HG03439 (cell line): ENCODE measurements at regions not wholly inside any gene's neighbourhood (a gene's known extent, or its start where the extent isn't known, plus 50 kb on each side); places are given as distances from the start of the nearest gene placed in this dataset.

Source experiments
- ATAC-seq: cut with Tn5 transposase; IDR thresholded peaks from one replicate; pipeline ENCODE4 v1.9.1; 2021; ENCODE audit warnings: mild to moderate bottlenecking, moderate library complexity; ENCODE audit not compliant: unreplicated experiment

DNA sequence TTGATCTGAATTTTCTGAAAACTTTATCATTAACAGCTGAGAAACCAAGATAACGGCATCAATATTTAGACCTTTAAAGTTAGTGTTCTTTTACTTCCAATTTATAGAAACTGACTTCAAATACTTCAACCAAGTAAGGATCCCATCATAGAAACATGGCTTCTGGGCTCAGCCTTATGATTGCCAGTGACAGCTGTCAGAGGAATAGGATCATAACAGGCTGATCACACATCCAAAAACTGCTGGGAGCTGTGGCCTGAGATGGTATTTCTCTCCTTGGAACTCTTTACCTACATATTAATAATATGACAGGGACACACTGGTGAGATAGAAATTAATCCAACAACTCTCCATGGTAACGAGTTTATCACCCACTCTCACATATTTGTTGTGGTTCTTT, 448.3 kb upstream of the NMUR2 start:
- ATAC-seq = no peak

DNA sequence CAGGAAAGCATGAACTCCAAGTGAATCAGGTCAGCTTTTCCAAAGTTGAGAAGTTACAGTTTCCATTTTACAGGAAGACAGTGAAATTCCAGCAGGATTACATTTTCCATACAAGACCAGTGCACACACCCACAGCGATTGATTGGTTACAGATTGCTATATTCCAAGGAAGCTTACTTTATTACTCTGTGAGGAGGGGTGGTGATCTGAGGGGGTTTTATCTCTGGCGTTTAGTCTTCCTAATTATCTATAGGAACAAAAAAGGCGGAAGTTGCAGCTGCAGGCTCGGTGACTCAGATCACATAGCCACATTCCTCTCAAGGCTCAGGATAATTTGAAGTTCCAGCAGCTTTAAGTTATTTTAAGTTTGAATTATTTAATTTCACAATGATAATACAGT, 450.4 kb upstream of the NMUR2 start:
- no peak for ATAC-seq

DNA sequence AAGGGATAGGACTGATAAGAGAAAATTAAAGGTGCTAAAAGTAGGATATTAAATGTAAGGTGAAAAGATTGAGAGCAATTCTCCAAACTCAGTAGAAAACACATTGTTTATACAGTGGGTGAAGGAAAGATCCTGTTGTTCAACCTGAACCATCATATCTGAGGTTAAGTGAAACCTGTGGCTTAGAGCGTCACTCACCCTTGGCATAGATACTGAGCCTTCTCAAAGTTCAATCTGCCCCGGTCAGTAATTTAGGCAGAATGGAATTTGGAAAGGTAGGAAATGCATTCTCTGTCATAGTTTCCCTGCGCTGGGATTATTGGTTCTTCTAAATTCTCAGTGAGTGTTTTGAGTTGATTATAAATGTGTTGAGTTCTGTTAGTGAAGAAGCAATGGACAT, 456.2 kb upstream of the NMUR2 start:
- no peak for ATAC-seq

DNA sequence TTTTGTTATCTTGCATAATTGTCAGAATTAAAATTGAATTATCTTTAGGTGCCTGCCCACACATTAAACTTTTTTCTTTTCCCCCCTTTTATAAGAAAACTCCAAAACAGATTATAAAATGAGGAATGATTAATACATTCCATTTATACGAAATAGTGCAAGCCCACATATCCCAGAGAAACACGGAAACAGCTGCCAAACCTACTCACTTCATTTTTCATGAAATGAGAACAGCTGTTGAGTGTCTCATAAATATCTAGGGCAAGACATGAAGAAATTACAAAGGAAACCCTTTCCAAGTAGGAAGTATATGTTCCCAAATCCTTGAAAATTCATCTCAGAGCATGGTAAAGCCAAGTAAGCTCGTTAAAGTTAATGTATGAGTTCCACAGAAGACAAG, 459.4 kb upstream of the NMUR2 start:
- ATAC-seq = no peak

DNA sequence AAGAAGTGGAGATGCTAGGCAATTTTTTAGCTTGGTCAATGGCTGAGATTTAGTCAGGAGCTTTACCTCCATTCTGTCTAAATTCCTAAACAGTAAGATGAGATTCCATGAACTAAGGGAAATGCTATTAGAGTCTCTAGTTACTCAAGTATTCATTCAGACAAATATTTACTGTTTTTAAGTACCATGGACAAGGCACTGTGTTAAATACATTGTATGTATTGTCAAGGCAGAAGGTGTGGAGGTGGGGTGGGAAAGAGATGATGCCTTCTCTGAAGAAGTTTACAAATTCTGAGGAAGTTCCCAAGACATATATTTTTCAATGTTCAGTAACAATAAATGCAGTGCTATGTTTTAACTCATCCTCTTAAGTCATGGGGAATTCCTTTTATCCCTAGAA, 459.9 kb upstream of the NMUR2 start:
- ATAC-seq = no peak

DNA sequence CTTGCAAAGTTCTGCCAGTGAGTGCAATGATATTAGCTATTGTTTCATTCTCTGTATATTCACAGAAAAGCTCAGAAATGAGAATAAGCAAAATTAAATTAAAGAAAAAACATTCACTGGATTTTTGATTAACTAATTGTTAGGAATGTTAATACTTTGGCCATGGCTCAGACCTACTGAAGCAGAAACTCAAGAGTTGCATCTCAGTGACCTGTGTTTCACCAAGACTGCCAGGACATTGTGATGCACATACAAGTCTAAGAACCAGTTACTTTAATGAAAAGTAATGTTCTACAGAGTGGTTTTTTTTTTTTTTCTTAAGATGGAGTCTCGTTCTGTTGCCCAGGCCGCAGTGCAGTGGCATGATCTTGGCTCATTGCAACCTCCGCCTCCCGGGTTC, 464.9 kb upstream of the NMUR2 start:
- ATAC-seq = no peak

DNA sequence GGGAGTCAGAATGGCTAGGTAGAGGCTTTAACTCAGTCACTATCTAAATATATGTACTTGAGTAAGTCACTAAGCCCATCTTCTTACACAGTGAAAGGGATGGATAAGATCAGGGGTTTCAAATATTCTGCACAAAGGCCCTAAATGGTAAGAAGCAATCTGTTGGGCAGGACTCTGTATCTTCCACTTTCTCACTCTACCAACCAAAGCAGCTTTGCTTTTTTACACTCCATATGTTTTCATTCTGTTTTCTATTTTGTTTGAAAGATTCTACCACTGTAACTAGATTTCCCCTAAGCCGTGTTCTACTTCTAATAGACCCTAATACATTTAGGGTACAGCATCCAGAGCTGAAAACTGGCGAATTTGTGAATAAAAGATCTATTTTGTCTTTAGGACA, 477.5 kb upstream of the NMUR2 start:
- no peak for ATAC-seq

DNA sequence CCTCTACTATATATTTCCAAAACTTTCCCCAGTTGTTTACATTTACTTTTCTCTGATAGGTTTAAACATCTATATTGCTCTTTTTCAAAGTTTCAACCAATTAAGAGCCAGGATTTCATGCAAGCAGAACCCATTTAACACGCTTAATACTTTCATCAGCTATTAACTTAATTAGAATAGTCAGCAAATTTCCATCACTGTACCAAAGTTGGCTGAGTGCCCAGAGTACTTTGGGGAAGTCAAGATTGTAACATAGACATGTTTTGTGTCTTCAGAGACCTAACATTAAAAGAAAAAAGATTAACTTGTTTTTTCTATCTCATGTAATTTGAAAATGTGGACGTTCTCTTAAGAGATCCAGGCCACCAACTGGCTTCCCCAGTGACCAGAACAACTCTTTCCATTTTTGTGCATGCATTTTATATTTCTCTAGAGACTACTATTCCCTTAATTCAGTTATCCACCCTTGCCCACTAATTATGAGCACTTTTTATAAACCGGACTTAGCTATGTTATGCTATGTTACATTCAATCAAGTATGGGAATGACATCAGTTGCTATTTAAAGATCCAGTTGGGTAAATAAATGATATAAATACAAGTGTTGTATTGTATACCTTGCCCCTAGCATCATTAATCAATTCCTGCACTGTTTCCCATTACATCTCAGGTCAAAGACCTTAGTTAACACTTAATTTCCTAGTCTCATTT, 478.1 kb upstream of the NMUR2 start:
- ATAC-seq = no peak

DNA sequence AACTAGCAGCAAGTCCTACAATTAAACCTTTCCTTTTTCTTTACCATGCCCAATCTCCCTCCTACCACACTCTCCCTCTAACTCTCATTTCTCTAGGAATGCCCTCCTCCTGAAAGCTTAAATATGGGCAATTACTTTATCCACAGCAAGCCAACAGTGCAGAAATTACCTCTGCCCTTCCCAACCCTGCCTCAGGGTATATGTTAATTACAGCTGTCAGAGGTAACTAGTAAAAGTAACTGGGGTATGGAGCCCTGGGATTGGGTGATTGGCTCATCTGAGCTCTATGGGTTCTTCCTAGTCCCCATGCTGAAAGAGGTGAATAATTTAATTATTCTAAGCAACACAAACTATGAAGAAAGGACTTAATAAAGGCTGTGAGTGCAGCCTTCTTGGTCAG, 478.9 kb upstream of the NMUR2 start:
- no peak for ATAC-seq

DNA sequence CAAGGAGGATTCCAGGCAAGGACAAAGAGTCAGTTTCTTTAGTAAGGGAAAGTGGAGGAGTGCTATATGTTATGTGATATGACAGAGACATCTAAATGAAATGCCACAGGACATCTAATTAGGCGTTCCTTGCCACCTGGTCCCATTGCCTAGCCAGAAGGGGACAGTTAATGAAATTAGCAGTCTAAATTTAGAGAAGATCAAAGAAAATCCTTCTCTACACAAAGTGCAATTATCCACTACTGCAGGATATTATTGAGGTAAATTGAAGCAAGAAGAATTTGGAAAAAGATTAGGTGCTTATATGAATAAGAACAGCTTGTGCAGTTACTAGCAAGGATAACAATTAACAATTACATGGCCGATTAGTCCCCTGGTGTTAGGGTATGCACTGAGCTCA, 495.3 kb upstream of the NMUR2 start:
- no peak for ATAC-seq

DNA sequence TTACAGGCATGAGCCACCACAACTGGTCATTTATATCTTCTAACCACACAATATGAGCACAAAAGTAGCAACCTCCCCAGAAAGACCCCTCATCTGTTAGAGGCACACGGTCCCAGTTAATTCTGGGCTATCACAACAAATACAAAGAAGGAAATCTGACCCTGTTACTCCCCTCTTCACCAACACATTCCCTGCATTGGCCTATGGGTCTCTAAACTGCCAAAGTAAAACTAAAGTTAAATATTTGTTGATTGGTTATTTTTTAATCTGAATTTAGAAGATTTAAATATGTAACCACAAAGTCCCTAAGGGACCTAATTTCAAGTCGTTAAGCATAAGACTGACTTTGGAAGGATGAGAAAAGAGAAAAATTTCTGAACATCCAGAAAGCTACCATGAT, 496.7 kb upstream of the NMUR2 start:
- ATAC-seq = no peak

DNA sequence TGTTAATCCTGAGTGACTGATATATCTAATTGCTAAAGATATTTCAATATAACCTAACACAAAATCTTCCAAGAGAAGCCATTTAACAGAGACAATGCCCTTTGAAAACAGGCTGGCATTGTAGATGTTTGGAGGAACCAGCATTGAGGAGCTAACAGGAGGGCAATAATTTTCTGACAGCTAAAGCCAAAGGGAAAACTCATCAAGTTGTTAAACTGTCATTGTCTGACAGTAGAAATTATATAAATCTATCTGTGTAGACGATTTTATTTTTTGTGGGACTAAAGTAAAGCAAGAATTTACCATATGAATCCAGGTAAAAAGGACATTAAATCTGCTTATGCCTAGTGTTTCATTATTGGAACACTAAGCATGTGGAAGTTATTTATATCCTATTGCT, 500.2 kb upstream of the NMUR2 start:
- ATAC-seq = no peak

DNA sequence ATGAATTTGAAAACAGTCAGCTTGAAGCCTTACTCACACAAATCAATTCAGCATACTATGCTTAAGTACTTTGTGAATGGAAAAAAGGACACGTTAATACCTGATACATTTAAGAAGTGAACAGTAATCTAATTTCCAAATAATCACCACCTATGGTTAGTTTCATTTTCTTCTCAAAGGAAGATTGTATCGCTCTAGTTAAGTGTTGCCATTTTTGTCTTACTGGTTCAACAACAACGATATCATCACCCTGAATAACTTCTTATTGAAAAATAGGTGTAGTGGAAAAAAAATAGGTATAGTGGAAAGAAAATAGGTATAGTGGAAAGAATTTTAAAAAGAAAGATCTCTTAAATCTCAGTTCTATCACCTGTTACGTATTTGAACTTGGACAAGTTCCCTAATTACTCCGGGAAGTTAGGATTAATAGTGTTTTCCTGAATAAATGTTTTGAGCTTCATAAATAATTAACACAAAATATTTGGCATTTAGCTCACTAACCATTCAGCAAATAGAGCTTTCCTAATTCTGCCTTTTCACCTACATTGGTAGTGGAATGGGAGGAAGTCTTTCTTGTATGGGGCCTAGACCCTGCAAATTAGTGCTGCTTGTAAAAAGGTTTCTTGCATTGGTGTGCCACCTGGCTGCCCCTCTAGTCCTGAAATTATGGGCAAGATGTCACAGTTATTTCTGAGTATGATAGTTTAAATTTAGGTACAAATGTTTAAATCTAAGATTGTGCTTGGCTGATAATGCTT, 502.6 kb upstream of the NMUR2 start:
- ATAC-seq = no peak

DNA sequence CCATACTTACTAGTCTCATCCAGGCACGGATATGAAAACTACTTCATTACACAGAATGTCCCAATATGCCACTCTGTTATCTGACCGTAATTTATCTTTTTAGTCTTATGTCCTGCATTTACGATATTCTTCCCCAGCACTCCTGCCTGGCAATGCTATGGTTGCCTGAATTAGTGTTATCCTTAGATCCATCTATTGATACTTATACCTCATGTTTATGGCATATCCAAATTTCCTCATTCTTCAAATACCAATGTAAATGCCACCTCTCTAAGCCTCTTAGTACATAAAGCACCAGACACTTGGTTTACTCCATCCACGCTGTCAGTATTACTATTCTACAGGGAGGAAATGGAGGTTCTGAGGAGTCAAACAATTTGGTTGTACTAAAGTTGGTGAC, 507.8 kb upstream of the NMUR2 start:
- ATAC-seq = no peak

DNA sequence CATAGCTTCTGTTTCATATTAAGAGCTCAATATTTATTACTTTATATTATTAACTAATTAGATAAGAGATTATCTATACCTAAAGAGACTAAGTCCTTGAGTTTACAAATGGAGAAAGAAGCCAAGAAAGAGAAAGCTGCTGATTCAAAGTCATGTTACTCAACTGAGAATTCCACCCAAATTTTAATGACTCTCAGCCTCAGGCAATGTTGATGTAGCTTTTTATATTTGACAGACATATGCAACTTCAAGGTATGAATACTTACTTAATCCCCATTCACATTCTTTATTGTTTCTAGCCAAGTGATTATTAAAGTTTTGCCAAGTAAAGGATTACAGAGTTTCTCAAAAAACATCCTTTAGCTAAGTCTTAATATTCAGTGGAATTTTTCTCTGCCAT, 527.5 kb upstream of the NMUR2 start:
- no peak for ATAC-seq

DNA sequence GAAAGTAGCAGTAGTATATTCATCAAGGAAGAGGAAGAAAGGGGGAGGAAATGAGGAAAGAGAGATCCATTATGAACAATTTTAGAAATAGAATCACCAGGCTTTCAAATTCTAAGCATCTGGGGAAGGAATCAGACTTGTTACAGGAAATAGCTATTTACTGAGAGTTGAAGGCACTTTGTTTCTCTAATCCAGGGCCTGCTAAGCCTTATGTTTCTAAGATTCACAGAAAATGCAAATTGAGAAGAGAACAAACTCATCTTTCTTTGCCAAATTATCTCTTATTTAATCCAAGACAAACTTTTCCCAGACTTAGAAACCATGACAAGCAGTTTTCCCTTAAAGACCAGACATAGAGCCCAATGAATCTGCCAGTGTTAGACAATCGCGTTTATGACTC, 528.0 kb upstream of the NMUR2 start:
- ATAC-seq = no peak

DNA sequence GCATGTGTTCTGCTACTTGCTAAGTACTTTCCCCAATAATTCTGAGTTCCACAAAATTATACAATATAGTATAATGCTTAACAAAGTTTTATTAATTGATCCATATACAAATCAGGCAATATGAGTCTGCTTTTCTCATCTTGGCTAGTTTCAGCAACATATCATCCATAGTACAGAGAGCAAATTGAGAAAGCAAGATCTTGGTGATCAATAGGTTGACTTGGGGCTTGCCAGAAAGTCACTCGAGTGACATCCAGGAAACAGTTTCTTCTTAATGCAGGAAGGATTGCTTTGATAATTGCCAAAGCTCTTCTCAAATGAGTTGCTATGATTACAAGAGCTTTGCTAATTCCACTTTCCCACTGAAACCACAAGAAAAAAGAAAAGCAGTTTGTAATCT, 533.6 kb upstream of the NMUR2 start:
- no peak for ATAC-seq

DNA sequence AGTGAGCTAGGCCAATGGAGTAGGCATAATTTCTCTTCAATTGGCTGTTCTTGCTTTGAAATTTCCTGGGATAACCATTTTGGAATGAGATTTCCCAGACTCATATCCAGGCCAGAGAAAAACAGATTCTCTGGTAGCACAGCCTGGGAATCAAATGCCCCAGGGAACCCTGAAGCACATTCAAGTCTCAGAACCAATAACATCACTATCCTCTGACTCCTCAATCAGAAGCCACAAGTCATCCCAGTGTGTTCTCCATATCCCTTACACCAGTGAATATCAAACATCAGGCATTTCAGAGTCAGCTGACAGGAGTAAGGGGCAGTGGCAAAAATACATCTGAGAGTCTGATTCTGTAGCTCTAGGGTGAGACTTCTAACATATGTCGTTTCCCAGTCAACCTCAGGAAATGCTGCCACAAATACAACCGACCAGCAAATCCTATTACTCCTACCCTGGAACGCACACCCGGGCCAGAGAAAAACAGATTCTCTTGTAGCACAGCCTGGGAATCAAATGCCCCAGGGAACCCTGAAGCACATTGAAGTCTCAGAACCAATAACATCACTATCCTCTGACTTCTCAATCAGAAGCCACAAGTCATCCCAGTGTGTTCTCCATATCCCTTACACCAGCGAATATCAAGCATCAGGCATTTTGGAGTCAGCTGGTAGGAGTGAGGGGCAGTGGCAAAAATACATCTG, 537.7 kb upstream of the NMUR2 start:
- no peak for ATAC-seq

DNA sequence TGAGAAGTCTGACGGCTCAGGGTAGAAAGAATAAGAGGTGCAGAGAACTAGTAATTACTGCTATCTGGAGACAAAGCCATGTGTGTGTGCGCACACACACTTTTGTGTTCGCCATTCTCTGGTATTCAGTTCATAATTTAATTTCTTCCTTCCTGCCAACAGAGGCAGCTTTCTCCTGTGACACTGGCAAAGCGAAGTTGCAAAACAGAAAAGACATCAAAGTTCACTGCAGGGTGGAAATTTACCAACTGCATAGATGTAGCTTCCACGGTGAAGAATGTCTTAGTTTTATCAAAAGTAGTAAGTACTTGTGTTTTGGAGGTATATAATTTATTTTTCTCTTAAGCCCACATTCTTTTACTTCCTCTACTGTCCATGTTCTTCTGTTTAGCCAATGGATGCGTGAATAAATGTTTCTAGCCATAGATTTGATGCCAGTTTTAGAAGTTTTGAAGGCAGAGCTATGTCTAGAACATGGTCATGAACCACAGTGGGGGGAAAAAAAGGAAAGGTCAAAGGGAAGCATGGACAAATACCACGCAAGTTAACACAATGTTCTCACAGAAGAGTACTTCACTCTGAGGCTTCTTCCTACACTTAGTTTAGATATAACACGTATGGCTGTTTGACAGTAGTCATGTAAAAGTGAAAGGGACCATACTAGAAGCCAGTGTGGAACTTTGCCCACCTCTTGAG, 536.5 kb upstream of the GRIA1 start:
- no peak for ATAC-seq

DNA sequence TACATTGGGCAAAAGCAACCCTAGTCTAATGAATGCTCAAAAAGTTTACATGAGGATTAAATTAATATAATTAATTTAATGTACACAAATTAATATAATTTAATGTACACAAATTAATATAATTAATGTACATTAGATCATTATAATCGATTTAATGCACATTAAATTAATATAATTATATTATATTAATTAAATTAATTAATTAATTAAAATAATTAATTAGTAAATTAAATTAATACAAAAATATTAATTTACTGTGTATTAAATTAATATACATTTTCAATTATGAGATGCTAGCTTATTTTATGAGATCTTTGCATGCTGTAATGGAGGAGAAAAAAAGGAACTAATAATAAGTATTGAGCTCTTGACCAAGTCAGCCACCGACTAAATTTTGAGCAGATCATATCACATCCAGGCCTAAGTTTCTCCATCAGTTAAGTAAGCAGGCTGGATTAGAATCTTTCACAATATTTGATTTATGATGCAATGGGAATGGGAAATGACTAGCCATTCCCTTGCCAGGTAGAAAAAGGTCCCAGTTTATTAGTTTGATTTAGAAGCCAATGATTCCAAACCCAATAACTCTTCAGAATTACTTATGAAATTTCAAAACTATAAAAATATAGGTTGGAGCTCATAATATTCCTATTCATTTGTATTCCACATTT, 533.4 kb upstream of the GRIA1 start:
- no peak for ATAC-seq
